Renal pelvis (tissue), 1 donor: ENCODE measurements at regions not wholly inside any gene's neighbourhood (a gene's known extent, or its start where the extent isn't known, plus 50 kb on each side); places are given as distances from the start of the nearest gene placed in this dataset.
"Not testable (repeated sequence)": the region's sequence is repeated elsewhere in the genome, so short reads cannot be mapped to it uniquely, and the experiment has no call there.

ENCODE experiments used
- DNase-seq: peaks from one replicate; pipeline ENCODE4 v3.0.0-alpha.2; 2013

DNA sequence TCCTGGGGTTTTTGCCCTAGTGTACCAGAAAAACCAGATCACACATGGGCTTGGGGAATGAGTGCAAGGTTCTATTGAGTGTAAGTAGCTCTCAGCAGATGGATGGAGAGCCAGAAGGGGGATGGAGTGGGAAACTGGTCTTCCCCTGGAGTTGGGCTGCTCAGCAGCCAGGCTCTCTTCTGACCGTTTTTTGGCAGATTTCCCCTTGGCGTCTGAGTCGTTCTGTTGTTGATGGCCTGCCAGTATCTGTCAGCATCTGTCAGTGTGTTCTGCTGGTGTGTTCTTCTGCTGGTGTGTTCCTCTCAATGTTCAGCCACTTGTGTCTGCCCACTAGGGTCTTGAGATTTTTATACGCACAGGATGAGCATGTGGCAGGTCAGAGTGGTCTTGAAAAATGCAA lies 633.9 kb upstream of the CPEB2 start:
- no peak for DNase-seq

- no peak for DNase-seq
These were observed 631.1 kb upstream of the CPEB2 start for GRCh38 chr4:14371131-14371530.

DNA sequence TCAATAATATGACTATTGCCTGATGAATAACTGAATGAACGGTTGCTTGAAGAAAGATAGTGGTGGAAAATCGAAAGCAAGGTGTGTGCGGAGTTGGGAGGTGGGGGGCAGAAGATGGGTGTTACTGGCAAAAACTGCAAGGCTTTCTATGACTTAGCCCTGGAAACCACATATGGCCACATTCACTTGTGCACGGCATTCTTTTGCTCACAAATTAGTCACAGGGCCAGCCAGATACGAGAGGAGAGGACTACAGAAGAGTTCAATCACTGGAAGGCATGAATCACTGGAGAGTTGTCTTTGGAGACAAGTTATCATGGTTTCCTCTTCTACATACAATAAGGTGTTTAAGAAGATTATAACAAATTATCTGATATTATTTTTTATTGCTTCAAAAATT lies 626.5 kb upstream of the CPEB2 start:
- DNase-seq: no peak

GRCh38 chr4:14379183-14379582 lies 623.1 kb upstream of the CPEB2 start:
- no peak for DNase-seq

DNA sequence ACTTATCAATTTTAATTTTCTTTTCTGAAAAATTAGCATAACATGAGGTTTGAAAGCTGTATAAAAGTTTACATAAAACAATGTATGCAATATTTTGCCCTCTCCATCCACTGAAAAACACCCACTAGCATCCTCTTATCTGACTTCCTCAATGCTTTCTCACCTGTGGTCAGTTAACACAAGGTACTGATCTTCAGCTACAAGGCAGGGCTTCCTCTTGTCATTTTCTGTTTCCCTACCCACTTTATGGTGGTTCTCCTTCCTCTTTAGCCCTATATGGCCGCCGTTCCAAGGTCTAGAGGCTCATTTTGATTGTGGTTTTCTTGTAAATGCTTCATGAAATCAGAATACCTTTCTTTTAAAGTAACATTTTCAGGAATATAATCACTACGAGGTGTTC lies 618.6 kb upstream of the CPEB2 start:
- DNase-seq: no peak

DNA sequence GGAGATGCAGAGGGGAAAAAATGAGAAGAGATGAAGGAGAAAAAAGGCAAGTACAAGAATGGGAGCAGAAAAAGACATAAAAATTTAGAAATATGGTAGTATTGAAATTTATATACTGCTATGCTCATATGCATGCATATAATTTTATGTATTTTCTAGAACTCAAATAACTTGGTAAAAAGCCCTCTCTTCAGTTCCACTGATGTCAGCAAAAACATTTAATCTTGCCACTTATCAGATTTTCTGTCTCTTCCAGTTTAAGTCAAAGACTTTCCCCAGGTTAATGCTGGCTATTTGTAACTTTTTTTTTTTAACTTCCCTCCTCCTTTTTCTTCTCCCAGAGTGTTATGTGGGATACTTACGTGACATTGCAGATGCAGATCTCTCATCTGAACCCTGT lies 617.5 kb upstream of the CPEB2 start:
- DNase-seq: no peak

- DNase-seq: no peak
These were observed 616.1 kb upstream of the CPEB2 start for GRCh38 chr4:14386196-14386595.

DNA sequence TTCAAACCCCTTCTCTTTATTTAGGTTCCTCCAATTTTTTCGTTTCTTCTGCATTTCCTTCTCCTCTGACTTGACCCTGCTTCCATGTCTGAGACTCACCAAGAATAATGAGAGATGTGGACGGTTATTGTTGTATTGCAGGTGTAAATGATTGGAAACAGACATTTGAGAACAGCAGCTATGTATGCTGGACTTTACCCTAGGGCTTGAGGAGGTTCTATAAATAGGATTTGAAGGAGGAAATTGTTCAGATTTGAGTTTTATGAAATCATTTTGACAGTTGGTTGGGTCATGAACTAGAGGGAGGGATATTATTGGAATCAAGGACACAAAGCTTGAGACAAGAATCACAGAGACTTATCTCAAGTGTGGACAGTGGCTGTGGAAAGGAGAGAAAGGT lies 614.6 kb upstream of the CPEB2 start:
- DNase-seq: no peak

DNA sequence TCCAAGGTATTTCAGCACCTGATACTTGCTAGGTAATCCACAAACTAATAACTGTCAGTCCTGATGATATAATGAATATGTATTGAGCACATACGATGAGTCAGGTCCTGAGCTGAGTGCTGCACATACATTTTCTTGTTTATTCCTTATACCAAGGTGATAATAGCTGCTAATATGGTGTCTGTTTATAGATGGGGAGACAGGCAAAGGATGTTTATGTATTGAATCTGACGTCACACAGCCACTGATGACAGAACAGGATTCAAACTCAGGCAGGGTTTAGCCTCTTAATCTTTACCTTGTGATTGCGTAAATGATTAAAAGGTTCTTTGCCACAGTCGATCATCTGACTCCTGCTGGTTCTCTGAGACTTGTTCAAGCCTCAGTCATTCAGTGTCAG lies 609.9 kb upstream of the CPEB2 start:
- DNase-seq: no peak

- DNase-seq: no peak
These were observed 606.1 kb upstream of the CPEB2 start for GRCh38 chr4:14396183-14396582.

- no peak for DNase-seq
These were observed 602.4 kb upstream of the CPEB2 start for GRCh38 chr4:14399848-14400247.

DNA sequence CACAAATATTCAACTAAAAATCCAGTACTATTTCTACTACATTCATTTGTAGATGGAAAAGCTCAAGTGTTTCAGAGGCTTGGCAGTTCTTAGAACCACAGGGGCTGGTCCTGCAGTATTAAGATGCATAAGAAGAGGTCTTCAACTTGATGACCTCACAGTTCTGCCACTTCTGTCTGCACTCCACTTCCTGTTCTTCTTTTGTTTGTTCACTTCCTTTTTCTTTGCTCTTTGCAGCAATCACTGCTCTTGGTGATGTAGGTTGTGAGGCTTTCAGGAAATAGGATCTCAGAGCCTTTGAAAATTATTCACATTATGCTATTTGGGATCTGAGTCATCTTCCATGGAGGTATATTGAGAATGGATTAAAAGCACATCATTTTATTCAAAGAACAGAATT lies 602.0 kb upstream of the CPEB2 start:
- no peak for DNase-seq

DNA sequence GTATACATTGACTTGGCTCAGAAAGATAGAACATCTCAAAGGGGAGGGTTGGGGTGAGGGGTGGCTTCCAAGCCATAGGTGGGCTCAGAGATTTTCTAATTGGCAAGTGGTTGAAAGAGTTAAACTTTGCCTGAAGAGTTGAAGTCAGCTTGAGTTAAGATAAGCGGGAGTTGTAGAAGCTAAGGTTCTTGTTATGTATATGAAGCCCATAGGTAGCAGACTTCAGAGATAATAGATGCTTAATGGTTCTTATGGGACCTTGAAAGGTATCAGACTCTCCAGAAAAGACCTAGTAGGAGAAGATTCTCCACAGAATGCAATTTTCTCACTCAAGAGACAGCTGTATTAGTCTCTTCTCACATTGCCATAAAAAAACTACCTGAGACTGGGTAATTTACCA lies 599.1 kb upstream of the CPEB2 start:
- DNase-seq: no peak

- DNase-seq: no peak
These were observed 597.6 kb upstream of the CPEB2 start for GRCh38 chr4:14404730-14405129.

- no peak for DNase-seq
These were observed 591.8 kb upstream of the CPEB2 start for GRCh38 chr4:14410516-14410915.

- DNase-seq: peak; percentile 9
These were observed 587.1 kb upstream of the CPEB2 start for GRCh38 chr4:14415146-14415545.

DNA sequence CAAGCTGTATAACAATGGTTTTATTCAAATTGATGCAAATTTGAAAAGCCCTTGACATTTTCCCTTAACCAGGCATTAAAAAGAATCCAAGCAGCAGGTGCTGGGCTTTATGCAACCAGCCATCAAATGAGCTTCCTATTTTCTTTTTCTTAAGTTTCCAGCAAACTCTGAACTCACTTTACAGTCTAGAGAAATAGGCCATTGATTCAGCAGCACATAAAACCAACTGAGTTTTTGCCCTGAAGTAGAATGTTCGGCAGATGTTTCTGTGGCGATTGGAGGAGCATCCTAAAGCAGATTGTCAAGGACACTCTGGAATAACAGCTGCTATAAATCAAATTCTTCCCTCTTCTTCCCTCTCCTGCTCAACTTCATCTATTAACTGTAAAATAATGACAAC lies 582.8 kb upstream of the CPEB2 start:
- DNase-seq: no peak

DNA sequence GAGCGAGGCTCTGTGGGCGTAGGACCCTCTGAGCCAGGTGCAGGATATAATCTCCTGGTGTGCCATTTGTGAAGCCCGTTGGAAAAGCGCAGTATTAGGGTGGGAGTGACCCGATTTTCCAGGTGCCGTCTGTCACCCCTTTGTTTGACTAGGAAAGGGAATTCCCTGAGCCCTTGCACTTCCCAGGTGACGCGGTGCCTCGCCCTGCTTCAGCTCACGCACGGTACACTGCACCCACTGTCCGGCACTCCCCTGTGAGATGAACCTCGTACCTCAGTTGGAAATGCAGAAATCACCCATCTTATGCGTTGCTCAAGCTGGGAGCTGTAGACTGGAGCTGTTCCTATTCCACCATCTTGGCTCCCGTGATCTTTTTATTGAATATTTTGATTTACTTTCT lies 576.0 kb upstream of the CPEB2 start:
- DNase-seq: not testable (repeated sequence)

DNA sequence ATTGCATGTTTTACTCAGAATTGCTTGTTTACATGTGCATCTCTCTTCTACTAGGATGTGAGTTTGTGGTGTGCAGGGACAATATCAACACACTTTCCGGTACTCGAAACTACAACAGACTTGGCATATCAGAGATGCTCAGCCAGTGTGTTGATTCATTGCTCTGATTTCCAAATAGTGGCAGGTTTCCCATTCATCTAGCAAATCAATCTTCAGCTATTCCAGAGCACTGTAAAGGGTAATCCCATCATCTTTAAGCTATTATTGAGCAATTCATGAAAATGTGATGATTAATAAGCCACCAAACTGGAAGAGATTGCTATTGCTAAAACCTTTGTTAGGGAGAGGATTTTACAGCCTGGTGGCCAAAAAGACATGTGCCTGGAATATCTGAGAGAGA lies 574.2 kb upstream of the CPEB2 start:
- DNase-seq: no peak

- DNase-seq: no peak
These were observed 570.8 kb upstream of the CPEB2 start for GRCh38 chr4:14431155-14432134.

GRCh38 chr4:14434483-14434882 lies 567.8 kb upstream of the CPEB2 start:
- no peak for DNase-seq

DNA sequence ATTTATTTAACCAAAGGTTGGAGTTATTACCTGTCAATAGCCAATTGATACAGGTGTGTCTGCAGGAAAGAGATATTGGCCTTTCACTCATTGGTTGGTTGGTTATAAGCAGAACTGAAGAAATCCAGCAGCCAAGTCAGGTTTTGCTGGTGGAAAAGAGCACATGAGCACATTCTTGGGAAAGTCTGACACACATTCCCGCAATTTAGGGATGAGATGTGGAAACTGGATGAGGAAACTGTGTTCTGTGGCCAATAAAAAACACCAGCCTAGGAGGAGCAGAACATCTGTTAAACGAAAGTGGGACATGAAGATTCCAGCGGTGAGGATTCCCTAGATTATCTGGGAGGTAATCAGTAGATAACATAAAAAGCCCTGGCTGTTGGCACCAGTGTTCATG lies 567.4 kb upstream of the CPEB2 start:
- no peak for DNase-seq

DNA sequence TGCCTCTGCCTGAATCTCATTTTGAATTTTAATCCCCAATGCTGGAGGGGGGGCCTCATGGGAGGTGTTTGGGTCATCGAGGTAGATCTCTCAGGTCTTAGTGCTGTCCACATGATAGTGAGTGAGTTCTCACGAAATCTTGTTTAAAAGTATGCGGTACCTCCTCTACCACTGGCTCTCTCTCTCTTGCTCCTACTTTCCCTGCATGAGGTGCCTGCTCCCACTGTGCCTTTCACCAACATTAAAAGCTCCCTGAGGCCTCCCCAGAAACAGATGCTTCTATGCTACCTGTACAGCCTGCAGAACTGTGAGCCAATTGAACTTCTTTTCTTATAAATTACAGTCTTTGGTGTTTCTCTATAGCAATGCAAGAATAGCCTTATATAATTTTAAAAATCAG lies 560.7 kb upstream of the CPEB2 start:
- no peak for DNase-seq

DNA sequence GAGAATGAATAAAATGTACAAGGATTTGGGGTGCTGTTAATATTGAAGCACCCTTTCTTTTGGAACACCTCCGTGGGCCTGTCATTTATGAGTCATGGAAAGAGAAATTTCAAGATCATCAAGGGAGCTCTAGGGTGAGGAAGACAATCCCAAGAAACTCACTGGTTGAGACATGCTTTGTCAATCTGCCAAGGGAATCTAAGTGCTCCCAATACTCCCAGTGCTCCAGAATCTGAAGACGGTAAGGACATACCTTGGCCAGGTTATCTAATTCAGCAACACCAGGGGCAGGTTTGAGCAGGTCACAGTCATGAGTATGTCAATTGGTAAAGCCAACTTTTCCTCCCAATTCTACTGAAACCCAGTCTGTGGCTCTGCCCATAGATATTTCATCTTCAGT lies 556.4 kb upstream of the CPEB2 start:
- DNase-seq: no peak
